Duodenal mucosa (tissue), 2 donors: ENCODE measurements at regions not wholly inside any gene's neighbourhood (a gene's known extent, or its start where the extent isn't known, plus 50 kb on each side); places are given as distances from the start of the nearest gene placed in this dataset.
"Not testable (repeated sequence)": the region's sequence is repeated elsewhere in the genome, so short reads cannot be mapped to it uniquely, and the experiment has no call there.

Source experiments
- H3K27ac ChIP-seq: one replicate; pipeline ENCODE4 v1.7.0; 2013; ENCODE audit warnings: low read depth, low read length
- H3K27me3 ChIP-seq, 2 donors: one replicate each; pipeline ENCODE4 v1.7.0; 2013; ENCODE audit warnings: low read length in 2 of 2, control low read depth in 1 of 2; ENCODE audit not compliant: insufficient read depth in 2 of 2, control insufficient read depth in 1 of 2
- H3K36me3 ChIP-seq, 2 donors: one replicate each; pipeline ENCODE4 v1.7.0; 2013; ENCODE audit warnings: low read length in 2 of 2, control low read depth in 1 of 2; ENCODE audit not compliant: insufficient read depth in 2 of 2, control insufficient read depth in 1 of 2
- H3K4me1 ChIP-seq, 2 donors: one replicate each; pipeline ENCODE4 v1.7.0; 2013; ENCODE audit warnings: low read length in 2 of 2, control low read depth in 1 of 2; ENCODE audit not compliant: insufficient read depth in 2 of 2, control insufficient read depth in 1 of 2
- H3K4me3 ChIP-seq, 2 donors: one replicate each; pipeline ENCODE4 v1.7.0; 2013; ENCODE audit warnings: low read length in 2 of 2, low read depth in 1 of 2
- H3K9ac ChIP-seq, 2 donors: one replicate each; pipeline ENCODE4 v1.7.0; 2013; ENCODE audit warnings: low read length in 2 of 2, low read depth in 1 of 2
- H3K9me3 ChIP-seq, 2 donors: one replicate each; pipeline ENCODE4 v1.7.0; 2013; ENCODE audit warnings: low read length in 2 of 2, control low read depth in 1 of 2; ENCODE audit not compliant: control insufficient read depth in 1 of 2

DNA sequence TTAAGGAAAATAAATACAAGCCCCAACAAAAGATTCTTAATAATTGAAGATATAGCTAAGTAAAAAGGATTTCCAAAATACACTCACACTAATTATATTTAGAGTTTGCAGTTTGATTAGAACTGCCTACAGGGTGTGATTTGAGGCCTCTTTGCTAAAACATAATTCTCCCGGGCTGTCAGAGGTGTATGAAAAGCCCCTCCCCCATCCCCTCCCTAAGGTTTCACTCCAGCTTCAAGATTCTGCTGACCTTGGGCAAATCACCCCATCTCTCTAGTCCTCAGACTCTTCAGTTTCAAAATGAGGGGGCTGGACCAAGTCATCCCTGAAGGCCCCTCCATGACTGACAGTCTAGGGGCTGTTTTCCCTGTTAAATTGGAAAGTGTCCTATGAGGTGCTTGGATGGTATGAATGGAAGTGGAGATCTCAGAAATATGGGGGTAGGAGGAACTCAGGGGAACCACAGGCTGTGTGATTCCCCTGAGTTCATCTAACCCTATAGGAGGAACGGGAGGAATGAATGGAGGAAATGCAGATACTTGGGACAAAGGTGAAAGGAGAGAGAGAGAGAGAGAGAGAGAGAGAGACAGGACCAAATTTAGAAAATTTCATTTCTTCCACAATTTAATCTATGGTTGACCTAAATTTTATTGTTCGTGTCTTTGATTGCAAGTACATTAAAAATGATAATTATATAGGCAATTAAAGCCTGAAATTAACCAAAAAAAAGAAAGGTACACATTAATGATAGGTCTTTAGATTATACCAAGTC, 107.5 kb downstream of the SPP2 start:
- Histone ChIP-seq H3K4me3 (no peak overlapping the region), H3K27ac (no peak overlapping the region), H3K9ac (no peak overlapping the region)

DNA sequence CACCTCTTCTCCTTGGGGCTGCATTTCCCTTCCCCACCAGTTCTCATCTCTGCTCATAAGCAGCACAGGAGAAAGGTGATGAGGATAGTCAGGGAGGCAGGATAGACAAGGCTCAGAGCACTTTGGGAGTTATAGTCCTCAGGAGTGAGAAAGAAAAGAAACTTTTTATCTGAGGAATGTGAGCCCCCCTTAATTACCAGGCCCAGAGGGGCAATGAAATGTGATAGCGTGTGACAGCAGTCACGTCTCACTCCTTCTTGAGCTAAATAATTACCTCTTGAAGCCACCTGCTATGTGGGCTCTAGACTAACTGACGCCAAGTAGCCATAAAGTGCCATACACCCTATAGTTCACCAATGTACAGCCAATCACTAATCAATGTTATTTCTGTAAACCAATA, 105.8 kb downstream of the SPP2 start:
- Histone ChIP-seq H3K4me1 (no peaks in the 10 kb centered on the region), H3K27me3 (no peaks in the 10 kb centered on the region), H3K27ac (no peak overlapping the region), H3K9ac (no peak overlapping the region), H3K4me3 (no peak overlapping the region), H3K9me3 (no peaks in the 10 kb centered on the region), H3K36me3 (no peaks in the 10 kb centered on the region)

More for the DNA sequence above, 107.5 kb downstream of the SPP2 start:
- H3K36me3 ChIP-seq, result no peaks in the 10 kb centered on the region
- no peaks in the 10 kb centered on the region for H3K4me1 ChIP-seq
- H3K27me3 ChIP-seq, result no peaks in the 10 kb centered on the region
- no peaks in the 10 kb centered on the region for H3K9me3 ChIP-seq

DNA sequence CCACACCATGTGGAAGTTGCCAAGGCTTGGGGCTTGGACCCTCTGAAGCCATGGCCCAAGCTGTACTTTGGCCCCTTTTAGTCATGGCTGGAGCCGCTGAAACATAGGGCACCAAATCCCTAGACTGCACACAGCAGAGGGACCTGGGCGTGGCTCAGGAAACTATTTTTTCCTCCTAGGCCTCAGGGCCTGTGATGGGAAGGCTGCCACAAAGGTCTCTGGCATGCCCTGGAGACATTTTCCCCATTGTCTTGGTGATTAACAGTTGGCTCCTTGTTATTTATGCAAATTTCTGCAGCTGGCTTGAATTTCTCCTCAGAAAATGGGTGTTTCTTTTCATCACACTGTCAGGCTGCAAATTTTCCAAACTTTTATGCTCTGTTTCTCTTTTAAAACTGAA, 102.3 kb downstream of the SPP2 start:
- not testable (repeated sequence) for H3K27me3 ChIP-seq

DNA sequence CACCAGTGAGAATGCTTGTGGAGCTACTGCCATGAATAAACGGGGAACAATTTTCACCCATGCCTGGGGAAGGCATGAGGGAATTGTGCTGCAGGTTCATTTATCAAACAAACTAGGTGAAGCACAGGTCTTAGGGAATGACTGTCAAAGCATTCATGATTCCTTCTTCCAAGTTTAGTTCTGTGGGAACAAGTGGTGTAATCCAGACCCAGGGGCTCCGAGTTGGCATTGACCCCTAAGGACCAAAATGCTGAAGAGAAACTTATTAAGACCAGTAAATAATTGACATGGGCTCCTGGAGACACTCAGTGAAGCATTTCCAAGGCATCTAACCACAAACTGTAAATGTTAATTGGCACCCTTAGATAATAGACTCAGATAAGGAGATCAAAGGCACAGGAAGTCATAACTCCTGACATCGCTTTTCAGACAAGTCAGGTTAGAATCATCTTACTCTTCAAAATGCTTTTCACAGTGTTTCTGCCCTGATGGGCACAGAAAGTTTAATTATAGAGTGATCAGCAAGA, 96.9 kb downstream of the SPP2 start:
- Histone ChIP-seq H3K9me3 (no peaks in the 10 kb centered on the region), H3K36me3 (no peaks in the 10 kb centered on the region), H3K4me1 (peaks cover 9 to 11% of the 10 kb centered on the region in 2 donors), H3K27ac (no peak overlapping the region), H3K27me3 (no peaks in the 10 kb centered on the region), H3K9ac (no peak overlapping the region), H3K4me3 (no peak overlapping the region)

More for the DNA sequence above, 102.3 kb downstream of the SPP2 start:
- H3K27ac ChIP-seq, H3K9ac ChIP-seq, H3K9me3 ChIP-seq, H3K4me1 ChIP-seq, H3K36me3 ChIP-seq, H3K4me3 ChIP-seq: not testable (repeated sequence)

DNA sequence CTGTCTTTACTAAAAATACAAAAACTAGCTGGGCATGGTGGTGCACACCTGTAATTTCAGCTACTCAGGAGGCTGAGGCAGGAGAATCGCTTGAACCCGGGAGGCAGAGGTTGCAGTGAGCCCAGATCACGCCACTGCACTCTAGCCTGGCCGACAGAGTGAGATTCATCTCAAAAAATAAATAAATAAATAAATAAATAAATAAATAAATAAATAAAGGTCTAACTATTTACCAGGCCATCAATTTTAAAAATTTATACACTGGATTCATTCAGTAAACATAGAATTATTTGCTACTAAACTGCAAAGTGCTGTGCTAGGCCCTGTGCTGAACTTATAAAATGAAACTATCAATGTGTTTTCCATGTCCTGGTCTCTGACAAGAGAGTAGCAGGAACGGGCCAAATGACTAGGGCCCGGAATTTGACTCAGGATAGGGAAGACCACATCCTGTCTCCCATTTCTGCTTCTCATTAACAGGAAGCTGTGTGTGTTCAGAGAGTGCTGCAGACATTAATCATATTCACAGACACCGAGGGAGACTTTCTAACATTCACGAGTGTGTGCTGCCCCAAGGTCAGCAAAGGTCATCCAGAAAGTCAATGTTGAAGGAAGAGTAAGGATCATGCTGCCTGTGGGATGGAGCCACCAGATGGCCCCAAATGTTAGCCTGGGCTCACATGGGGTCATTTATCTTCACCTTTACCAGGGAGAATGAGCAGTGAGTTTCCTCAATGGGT, 95.8 kb downstream of the SPP2 start:
- Histone ChIP-seq H3K4me3 (no peak overlapping the region), H3K27ac (no peak overlapping the region), H3K4me1 (peaks cover 9 to 11% of the 10 kb centered on the region in 2 donors), H3K27me3 (no peaks in the 10 kb centered on the region), H3K9ac (no peak overlapping the region), H3K36me3 (no peaks in the 10 kb centered on the region), H3K9me3 (no peaks in the 10 kb centered on the region)

DNA sequence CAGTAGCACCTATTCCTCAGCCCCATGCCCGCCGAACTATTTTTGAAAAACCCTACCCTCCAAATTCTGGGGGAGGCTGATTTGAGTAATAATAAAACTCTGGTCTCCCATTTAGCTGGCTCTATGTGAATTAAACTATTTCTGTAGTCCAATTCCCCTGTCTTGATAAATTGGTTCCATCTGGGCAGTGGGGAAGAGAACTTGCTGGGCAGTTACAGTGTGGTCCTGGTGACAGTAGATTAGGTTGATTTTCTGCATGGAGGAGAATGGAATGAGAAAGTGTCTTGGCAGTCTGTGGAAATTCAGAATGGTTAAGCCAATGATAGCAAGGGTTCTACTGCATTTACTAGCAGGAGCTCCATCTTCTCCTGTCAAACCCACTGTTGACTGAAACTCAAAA, 95.0 kb downstream of the SPP2 start:
- no peak overlapping the region for H3K4me3 ChIP-seq
- H3K27me3 ChIP-seq, result no peaks in the 10 kb centered on the region
- H3K36me3 ChIP-seq, result no peaks in the 10 kb centered on the region
- H3K9ac ChIP-seq, result no peak overlapping the region
- H3K27ac ChIP-seq, result no peak overlapping the region
- H3K4me1 ChIP-seq, result peaks cover 9 to 11% of the 10 kb centered on the region in 2 donors
- H3K9me3 ChIP-seq, result no peaks in the 10 kb centered on the region

DNA sequence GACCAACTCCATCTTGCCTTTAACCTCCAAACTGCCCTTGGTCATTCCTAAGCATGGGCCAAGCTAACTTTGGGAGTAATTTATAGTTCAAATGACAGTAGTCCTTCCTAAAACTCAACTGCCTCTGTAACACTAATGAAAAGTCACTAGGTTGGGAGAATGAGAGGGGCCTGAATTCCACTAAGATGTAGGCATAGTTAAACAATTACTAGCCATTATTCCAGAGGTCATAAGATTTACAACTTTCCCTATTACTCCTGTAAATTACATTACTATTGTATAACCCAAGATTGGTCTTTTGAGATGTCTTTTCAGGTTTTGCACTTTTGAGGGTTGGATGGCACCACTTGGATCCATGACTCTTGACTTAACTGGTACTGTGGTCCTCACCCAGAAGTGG, 94.6 kb downstream of the SPP2 start:
- Histone ChIP-seq H3K36me3 (no peaks in the 10 kb centered on the region), H3K9me3 (no peaks in the 10 kb centered on the region), H3K27ac (no peak overlapping the region), H3K4me1 (peaks cover 9 to 11% of the 10 kb centered on the region in 2 donors), H3K27me3 (no peaks in the 10 kb centered on the region), H3K4me3 (no peak overlapping the region), H3K9ac (no peak overlapping the region)

DNA sequence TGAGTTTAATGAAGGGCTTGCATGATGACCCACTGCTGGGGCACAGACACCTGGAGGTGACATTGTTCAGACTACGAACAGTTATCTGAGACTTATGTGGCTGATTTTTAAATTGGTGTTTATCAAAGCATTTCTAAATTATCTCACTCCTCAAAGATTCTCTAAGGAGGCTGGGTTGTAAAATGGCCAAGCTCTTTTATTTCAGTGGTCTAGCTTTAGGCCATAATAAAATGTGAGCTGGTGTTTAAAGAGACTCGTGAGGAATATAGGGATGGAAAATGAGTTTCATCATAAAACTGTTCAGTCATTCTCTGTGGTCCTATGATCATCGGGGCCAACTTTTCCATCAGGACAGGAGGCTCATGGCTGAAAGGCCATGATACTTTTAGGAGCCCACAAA, 93.4 kb downstream of the SPP2 start:
- H3K9ac ChIP-seq, result no peak overlapping the region
- H3K9me3 ChIP-seq, result no peaks in the 10 kb centered on the region
- H3K4me1 ChIP-seq, result peaks cover 9 to 11% of the 10 kb centered on the region in 2 donors
- no peak overlapping the region for H3K27ac ChIP-seq
- no peaks in the 10 kb centered on the region for H3K27me3 ChIP-seq
- no peaks in the 10 kb centered on the region for H3K36me3 ChIP-seq
- H3K4me3 ChIP-seq, result no peak overlapping the region

DNA sequence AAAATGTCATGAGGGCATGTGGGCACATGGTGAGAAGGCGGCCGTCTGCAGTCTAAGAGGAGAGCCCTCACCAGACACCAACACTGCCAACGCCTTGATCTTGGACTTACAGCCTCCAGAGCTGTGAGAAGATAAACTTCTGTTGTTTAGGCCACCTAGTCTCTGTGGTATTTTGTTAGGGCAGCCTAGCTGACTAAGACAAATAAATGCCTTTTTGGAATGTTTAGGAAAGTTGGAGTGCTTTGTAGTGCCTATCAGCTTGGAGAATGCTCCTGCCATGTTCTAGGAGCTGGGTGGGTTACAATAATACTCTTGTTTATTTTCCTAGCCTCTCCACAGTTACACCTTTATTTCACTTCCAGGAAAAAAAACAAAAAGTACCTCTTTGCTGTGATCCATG, 92.0 kb downstream of the SPP2 start:
- Histone ChIP-seq H3K36me3 (no peaks in the 10 kb centered on the region), H3K9me3 (no peaks in the 10 kb centered on the region), H3K9ac (no peak overlapping the region), H3K27ac (no peak overlapping the region), H3K27me3 (no peaks in the 10 kb centered on the region), H3K4me1 (peaks cover 2 to 3% of the 10 kb centered on the region in 2 donors), H3K4me3 (no peak overlapping the region)

DNA sequence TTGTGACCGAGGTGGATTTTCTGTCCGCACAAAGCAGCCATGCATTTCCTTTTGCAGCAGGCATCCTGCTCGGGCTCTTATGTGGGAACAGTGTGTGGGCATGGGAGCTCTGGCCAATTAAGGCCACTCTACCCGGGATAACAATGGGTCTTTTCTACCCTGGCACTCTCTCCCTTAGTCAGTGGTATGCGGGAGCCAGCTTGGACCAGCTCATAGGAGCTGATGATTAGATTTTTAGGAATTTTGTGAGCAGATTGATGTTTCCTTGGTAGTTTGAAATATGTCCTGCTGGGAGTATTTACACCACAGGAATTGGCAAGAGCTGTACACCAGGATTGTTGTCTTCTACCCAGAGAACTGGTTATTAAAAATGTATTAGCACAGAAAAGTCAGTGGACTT, 89.3 kb downstream of the SPP2 start:
- Histone ChIP-seq H3K4me1 (peaks cover 0 to 3% of the 10 kb centered on the region in 2 donors), H3K27ac (no peak overlapping the region), H3K4me3 (no peak overlapping the region), H3K9me3 (no peaks in the 10 kb centered on the region), H3K9ac (no peak overlapping the region), H3K36me3 (no peaks in the 10 kb centered on the region), H3K27me3 (no peaks in the 10 kb centered on the region)
